K562 (cell line): ENCODE measurements at regions not wholly inside any gene's neighbourhood (a gene's known extent, or its start where the extent isn't known, plus 50 kb on each side); places are given as distances from the start of the nearest gene placed in this dataset.

Experiments
- CTCF ChIP-seq, 3 experiments: IDR thresholded peaks in 2 of 3; conservative IDR thresholded peaks in 1 of 3; 2 replicates each; pipeline ENCODE4 v1.5.1; 2011 to 2012; ENCODE audit warnings: low read length in 3 of 3, mild to moderate bottlenecking in 3 of 3, control low read depth in 2 of 3, improper control_type of control experiment in 1 of 3, inconsistent platforms in 1 of 3, low read depth in 1 of 3, mixed read lengths in 1 of 3, moderate library complexity in 1 of 3; ENCODE audit not compliant: insufficient read depth in 2 of 3
- E2F5 ChIP-seq: sonication (generic); formaldehyde crosslinking; IDR thresholded peaks from 2 replicates; pipeline ENCODE4 v1.8.0; 2022; ENCODE audit warnings: mild to moderate bottlenecking, missing genetic modification reagents
- EP300 ChIP-seq: IDR thresholded peaks from 2 replicates; pipeline ENCODE4 v1.6.1; 2012; ENCODE audit warnings: low read length, improper control_type of control experiment
- ERF ChIP-seq: fragments of 450-650 bp; formaldehyde crosslinking; IDR thresholded peaks from 2 replicates; pipeline ENCODE4 v1.4.0; 2020; ENCODE audit warnings: mild to moderate bottlenecking, mixed read lengths
- MAFF ChIP-seq: IDR thresholded peaks from 2 replicates; pipeline ENCODE4 v1.6.1; 2012; ENCODE audit warnings: low read length, improper control_type of control experiment
- PPARD ChIP-seq: fragments of 250-450 bp; sonication (Bioruptor Pico); IDR thresholded peaks from 2 replicates; pipeline ENCODE4 v1.8.0; 2022; ENCODE audit warnings: inconsistent platforms, mild to moderate bottlenecking, moderate library complexity
- RNF219 ChIP-seq: fragments of 250-450 bp; sonication (Bioruptor Pico); IDR thresholded peaks from 2 replicates; pipeline ENCODE4 v1.5.0; 2022; ENCODE audit warnings: mild to moderate bottlenecking
- SIX5 ChIP-seq, 2 experiments: IDR thresholded peaks; 2 replicates each; pipeline ENCODE4 v1.6.1; 2011; ENCODE audit warnings: low read length in 2 of 2, borderline replicate concordance in 1 of 2, low read depth in 1 of 2, mild to moderate bottlenecking in 1 of 2, moderate library complexity in 1 of 2; ENCODE audit not compliant: insufficient read depth in 1 of 2
- SMC3 ChIP-seq: conservative IDR thresholded peaks from 2 replicates; pipeline ENCODE4 v1.6.1; 2011; ENCODE audit warnings: low read depth, low read length, improper control_type of control experiment; ENCODE audit not compliant: insufficient read depth
- TCF7L2 ChIP-seq: fragments of 150-350 bp; IDR thresholded peaks from 2 replicates; pipeline ENCODE4 v1.6.1; 2016; ENCODE audit warnings: low read depth, mild to moderate bottlenecking, low read length, moderate library complexity
- ZNF24 ChIP-seq: fragments of 450-650 bp; IDR thresholded peaks from 2 replicates; pipeline ENCODE4 v1.6.1; 2016
- ZNF263 ChIP-seq: sonication (generic); formaldehyde crosslinking; IDR thresholded peaks from 2 replicates; pipeline ENCODE4 v1.8.0; 2022; ENCODE audit warnings: mild to moderate bottlenecking, missing genetic modification reagents, borderline replicate concordance

- TF ChIP-seq SIX5 (IDR thresholded peaks at IDR 0.05; ENCODE audit: borderline replicate concordance in 1 of 2, insufficient read depth in 1 of 2, low read depth in 1 of 2, low read length in 2 of 2) (no peak), TCF7L2 (no peak), MAFF (no peak), EP300 (no peak), E2F5 (no peak), ERF (CRISPR knock-in tag) (no peak), CTCF (IDR thresholded peaks at IDR 0.05 in 2 of 3, conservative IDR thresholded peaks at IDR 0.05 in 1 of 3; ENCODE audit: insufficient read depth in 2 of 3, low read depth in 1 of 3, low read length in 3 of 3) (no peak), PPARD (no peak), RNF219 (CRISPR knock-in tag) (no peak), ZNF24 (no peak), ZNF263 (no peak), SMC3 (no peak)
Measured at GRCh38 chr15:77713281-77713680, 80.6 kb upstream of the LINGO1 start.
